ENCODE measurements at regions not wholly inside any gene's neighbourhood (a gene's known extent, or its start where the extent isn't known, plus 50 kb on each side); places are given as distances from the start of the nearest gene placed in this dataset.

- H3F3A ChIP-seq (ENCODE audit: insufficient read depth), result no peaks in the 10 kb centered on the region
- no peaks in the 10 kb centered on the region for H3K36me3 ChIP-seq (ENCODE audit: low read depth)
- no peaks in the 10 kb centered on the region for H3K4me1 ChIP-seq (ENCODE audit: insufficient read depth)
- H3K9ac ChIP-seq, result no peak overlapping the region
- no peaks in the 10 kb centered on the region for H3K27me3 ChIP-seq (replicated peaks; ENCODE audit: insufficient read depth)
- TF ChIP-seq EZH2phosphoT487 (IDR thresholded peaks at IDR 0.05; ENCODE audit: insufficient read depth, low read depth) (no peak), EZH2 (IDR thresholded peaks at IDR 0.05; ENCODE audit: insufficient read depth, poor library complexity, severe bottlenecking) (no peak)
- H4K20me1 ChIP-seq (ENCODE audit: insufficient read depth), result no peaks in the 10 kb centered on the region
- H3K27ac ChIP-seq, result no peak overlapping the region
- no peaks in the 10 kb centered on the region for H3K9me3 ChIP-seq (ENCODE audit: low read depth)
- 8% methylated on average over 1 of the region's 1 CpG for WGBS, 2 experiments (ENCODE audit: low coverage in 1 of 2, low lambda C conversion rate in 2 of 2, missing lambda C conversion rate in 2 of 2)
- in situ Hi-C loops (cut with MboI), result no loop called here
- H3K4me2 ChIP-seq (ENCODE audit: unreplicated experiment), result no peak overlapping the region
- H3K9me2 ChIP-seq (ENCODE audit: insufficient read depth), result no peaks in the 10 kb centered on the region
- H2AFZ ChIP-seq, result no peak overlapping the region
- no peak for DNase-seq
- H3K79me2 ChIP-seq (ENCODE audit: insufficient read depth), result no peaks in the 10 kb centered on the region
- H3K4me3 ChIP-seq, result no peak overlapping the region
Measured at GRCh38 chr5:23367874-23368273, 139.5 kb upstream of the PRDM9 start.

GRCh38 chr5:23353286-23353685, 154.1 kb upstream of the PRDM9 start:
- no peak for DNase-seq
- H3K79me2 ChIP-seq (ENCODE audit: insufficient read depth), result no peaks in the 10 kb centered on the region
- no peak overlapping the region for H3K9ac ChIP-seq
- no peaks in the 10 kb centered on the region for H3F3A ChIP-seq (ENCODE audit: insufficient read depth)
- H3K9me2 ChIP-seq (ENCODE audit: insufficient read depth), result no peaks in the 10 kb centered on the region
- TF ChIP-seq EZH2phosphoT487 (IDR thresholded peaks at IDR 0.05; ENCODE audit: insufficient read depth, low read depth) (no peak), EZH2 (IDR thresholded peaks at IDR 0.05; ENCODE audit: insufficient read depth, poor library complexity, severe bottlenecking) (no peak)
- no peaks in the 10 kb centered on the region for H3K4me1 ChIP-seq (ENCODE audit: insufficient read depth)
- H3K27me3 ChIP-seq (replicated peaks; ENCODE audit: insufficient read depth), result no peaks in the 10 kb centered on the region
- in situ Hi-C loops (cut with MboI), result no loop called here
- H3K27ac ChIP-seq, result no peak overlapping the region
- H3K4me3 ChIP-seq, result no peak overlapping the region
- H2AFZ ChIP-seq, result no peak overlapping the region
- no peak overlapping the region for H3K4me2 ChIP-seq (ENCODE audit: unreplicated experiment)
- no peaks in the 10 kb centered on the region for H3K36me3 ChIP-seq (ENCODE audit: low read depth)
- H4K20me1 ChIP-seq (ENCODE audit: insufficient read depth), result no peaks in the 10 kb centered on the region
- no peaks in the 10 kb centered on the region for H3K9me3 ChIP-seq (ENCODE audit: low read depth)
- 22 to 27% methylated on average over 3 of the region's 3 CpGs for WGBS, 2 experiments (ENCODE audit: low coverage in 1 of 2, low lambda C conversion rate in 2 of 2, missing lambda C conversion rate in 2 of 2)

DNA sequence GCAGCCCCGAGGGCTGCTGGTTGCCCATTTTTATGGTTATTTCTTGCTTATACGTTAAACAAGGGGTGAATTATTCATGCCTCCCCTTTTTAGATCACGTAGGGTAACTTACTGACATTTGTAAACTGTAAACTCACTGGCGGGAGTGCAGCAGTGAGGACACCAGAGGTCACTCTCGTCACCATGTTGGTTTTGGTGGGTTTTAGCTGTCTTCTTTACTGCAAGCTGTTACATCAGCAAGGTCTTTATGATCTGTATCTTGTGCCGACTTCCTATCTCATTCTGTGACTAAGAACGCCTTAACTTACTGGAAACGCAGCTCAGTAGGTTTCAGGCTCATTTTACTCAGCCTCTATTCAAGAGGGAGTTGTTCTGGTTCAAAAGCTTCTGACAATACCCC, 155.0 kb upstream of the PRDM9 start:
- Histone ChIP-seq H3K27ac (no peak overlapping the region), H2AFZ (no peak overlapping the region), H3K4me3 (no peak overlapping the region), H3K4me1 (ENCODE audit: insufficient read depth) (no peaks in the 10 kb centered on the region), H3K9me3 (ENCODE audit: low read depth) (no peaks in the 10 kb centered on the region), H3K36me3 (ENCODE audit: low read depth) (no peaks in the 10 kb centered on the region), H3K4me2 (ENCODE audit: unreplicated experiment) (no peak overlapping the region), H3K79me2 (ENCODE audit: insufficient read depth) (no peaks in the 10 kb centered on the region), H3K9ac (no peak overlapping the region), H4K20me1 (ENCODE audit: insufficient read depth) (no peaks in the 10 kb centered on the region), H3F3A (ENCODE audit: insufficient read depth) (no peaks in the 10 kb centered on the region), H3K27me3 (replicated peaks; ENCODE audit: insufficient read depth) (no peaks in the 10 kb centered on the region), H3K9me2 (ENCODE audit: insufficient read depth) (no peaks in the 10 kb centered on the region)
- in situ Hi-C loops (cut with MboI), result no loop called here
- DNase-seq, result no peak
- 27 to 28% methylated on average over 8 of the region's 8 CpGs for WGBS, 2 experiments (ENCODE audit: low coverage in 1 of 2, low lambda C conversion rate in 2 of 2, missing lambda C conversion rate in 2 of 2)
- TF ChIP-seq EZH2phosphoT487 (IDR thresholded peaks at IDR 0.05; ENCODE audit: insufficient read depth, low read depth) (no peak), EZH2 (IDR thresholded peaks at IDR 0.05; ENCODE audit: insufficient read depth, poor library complexity, severe bottlenecking) (no peak)

DNA sequence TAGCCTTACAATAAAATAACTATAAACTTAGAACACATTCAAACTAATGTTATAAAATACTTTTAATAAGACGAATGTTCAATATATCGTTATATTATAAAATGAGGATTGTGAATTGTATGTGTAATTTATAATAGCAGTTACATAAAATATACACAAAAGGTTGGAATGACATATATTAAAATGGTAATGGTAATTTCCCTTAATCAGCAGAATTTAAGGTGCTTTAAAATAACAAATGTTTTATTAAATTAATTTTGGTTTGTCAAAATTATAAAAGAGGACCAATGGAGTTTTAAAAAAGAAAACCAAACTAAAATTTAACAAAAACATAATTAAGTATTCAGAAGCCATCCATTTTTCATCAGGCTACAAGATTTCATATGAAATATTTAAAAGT, 164.3 kb upstream of the PRDM9 start:
- Histone ChIP-seq H3K9me3 (ENCODE audit: low read depth) (no peaks in the 10 kb centered on the region), H3K4me2 (ENCODE audit: unreplicated experiment) (no peak overlapping the region), H3K36me3 (ENCODE audit: low read depth) (no peaks in the 10 kb centered on the region), H3K9ac (no peak overlapping the region), H3F3A (ENCODE audit: insufficient read depth) (no peaks in the 10 kb centered on the region), H2AFZ (no peak overlapping the region), H3K27me3 (replicated peaks; ENCODE audit: insufficient read depth) (no peaks in the 10 kb centered on the region), H4K20me1 (ENCODE audit: insufficient read depth) (no peaks in the 10 kb centered on the region), H3K27ac (no peak overlapping the region), H3K79me2 (ENCODE audit: insufficient read depth) (no peaks in the 10 kb centered on the region), H3K9me2 (ENCODE audit: insufficient read depth) (no peaks in the 10 kb centered on the region), H3K4me3 (no peak overlapping the region), H3K4me1 (ENCODE audit: insufficient read depth) (no peaks in the 10 kb centered on the region)
- in situ Hi-C loops (cut with MboI), result no loop called here
- WGBS, 2 experiments (ENCODE audit: low coverage in 1 of 2, low lambda C conversion rate in 2 of 2, missing lambda C conversion rate in 2 of 2), result 16 to 28% methylated on average over 2 of the region's 2 CpGs
- no peak for TF ChIP-seq EZH2phosphoT487 (IDR thresholded peaks at IDR 0.05; ENCODE audit: insufficient read depth, low read depth)
- TF ChIP-seq EZH2 (IDR thresholded peaks at IDR 0.05; ENCODE audit: insufficient read depth, poor library complexity, severe bottlenecking), result no peak
- no peak for DNase-seq

- no peaks in the 10 kb centered on the region for H3K27me3 ChIP-seq (replicated peaks; ENCODE audit: insufficient read depth)
- H3F3A ChIP-seq (ENCODE audit: insufficient read depth), result no peaks in the 10 kb centered on the region
- no peaks in the 10 kb centered on the region for H4K20me1 ChIP-seq (ENCODE audit: insufficient read depth)
- H3K4me1 ChIP-seq (ENCODE audit: insufficient read depth), result no peaks in the 10 kb centered on the region
- peak; percentile 20 for DNase-seq
- WGBS, 2 experiments (ENCODE audit: low coverage in 1 of 2, low lambda C conversion rate in 2 of 2, missing lambda C conversion rate in 2 of 2), result 0 to 3% methylated on average over 1 of the region's 1 CpG
- no peak overlapping the region for H3K4me2 ChIP-seq (ENCODE audit: unreplicated experiment)
- no peaks in the 10 kb centered on the region for H3K36me3 ChIP-seq (ENCODE audit: low read depth)
- no peak overlapping the region for H3K4me3 ChIP-seq
- in situ Hi-C loops (cut with MboI), result no loop called here
- no peaks in the 10 kb centered on the region for H3K9me3 ChIP-seq (ENCODE audit: low read depth)
- no peaks in the 10 kb centered on the region for H3K9me2 ChIP-seq (ENCODE audit: insufficient read depth)
- no peak overlapping the region for H3K9ac ChIP-seq
- TF ChIP-seq EZH2phosphoT487 (IDR thresholded peaks at IDR 0.05; ENCODE audit: insufficient read depth, low read depth) (no peak), EZH2 (IDR thresholded peaks at IDR 0.05; ENCODE audit: insufficient read depth, poor library complexity, severe bottlenecking) (no peak)
- no peaks in the 10 kb centered on the region for H3K79me2 ChIP-seq (ENCODE audit: insufficient read depth)
- no peak overlapping the region for H2AFZ ChIP-seq
- no peak overlapping the region for H3K27ac ChIP-seq
Measured at GRCh38 chr5:23332650-23333251, 174.7 kb upstream of the PRDM9 start.
